B cell (primary cell): ENCODE measurements at regions not wholly inside any gene's neighbourhood (a gene's known extent, or its start where the extent isn't known, plus 50 kb on each side); places are given as distances from the start of the nearest gene placed in this dataset.

Experiments
- ATAC-seq: fragments of 200-7000 bp; cut with Tn5 transposase; one replicate; pipeline ENCODE4 v1.10.0; 2021; ENCODE audit warnings: low read depth, mild to moderate bottlenecking, moderate number of reproducible peaks, moderate library complexity
- CTCF ChIA-PET: fragments of 350-600 bp; sonication (Branson Sonifier 250); formaldehyde crosslinking; loops from one replicate; lab custom pipeline; 2021; ENCODE audit warnings: antibody characterized with exemption, inconsistent platforms; lab: Charles Lee
- POLR2A ChIA-PET: fragments of 350-600 bp; sonication (Branson Sonifier 250); formaldehyde crosslinking; loops from one replicate; lab custom pipeline; 2021; ENCODE audit warnings: antibody characterized with exemption; lab: Charles Lee
- DNase-seq: peaks from one replicate; pipeline ENCODE4 v3.0.0; 2013
- H2AFZ ChIP-seq: 2 replicates; pipeline ENCODE4 v1.6.1; 2012; ENCODE audit warnings: mild to moderate bottlenecking, low read depth, low read length; ENCODE audit not compliant: insufficient read depth, poor library complexity, severe bottlenecking
- H3K27ac ChIP-seq, 2 donors: 1 replicate in 1 of 2; 2 replicates in 1 of 2; pipeline ENCODE4 v1.5.1; 2012 to 2013; ENCODE audit warnings: low read length in 2 of 2, mild to moderate bottlenecking in 2 of 2, moderate library complexity in 1 of 2
- H3K27me3 ChIP-seq, 4 experiments: fragments of 200-600 bp in 1 of 4; sonication (generic) in 1 of 4; replicated peaks in 1 of 4; 1 replicate in 2 of 4; 2 replicates in 2 of 4; pipeline versions ENCODE4 v1.6.1 to v1.7.0; 2013 to 2016; ENCODE audit warnings: low read length in 3 of 4, mild to moderate bottlenecking in 2 of 4, mixed read lengths in 1 of 4, moderate library complexity in 1 of 4; ENCODE audit not compliant: insufficient read depth in 4 of 4, control insufficient read depth in 3 of 4; ENCODE audit errors: control extremely low read depth in 1 of 4
- H3K36me3 ChIP-seq, 2 experiments: replicated peaks in 1 of 2; 1 replicate in 1 of 2; 2 replicates in 1 of 2; pipeline versions ENCODE4 v1.6.1 to v1.7.1; 2013; ENCODE audit warnings: low read length in 1 of 2; ENCODE audit not compliant: insufficient read depth in 2 of 2, control insufficient read depth in 1 of 2; ENCODE audit errors: control extremely low read depth in 1 of 2, extremely low read depth in 1 of 2
- H3K4me1 ChIP-seq, 2 donors: fragments of 200-600 bp in 1 of 2; sonication (generic) in 1 of 2; 1 replicate in 1 of 2; 2 replicates in 1 of 2; pipeline versions ENCODE4 v1.5.1 to v1.6.1; 2013 to 2017; ENCODE audit warnings: low read length in 2 of 2; ENCODE audit not compliant: control insufficient read depth in 2 of 2, insufficient read depth in 2 of 2
- H3K4me2 ChIP-seq: replicated peaks from 2 replicates; pipeline ENCODE3; 2012; ENCODE audit warnings: mild to moderate bottlenecking, low read depth, low read length; ENCODE audit not compliant: poor library complexity, severe bottlenecking
- H3K4me3 ChIP-seq, 5 experiments: fragments of 200-600 bp in 1 of 5; sonication (generic) in 1 of 5; 1 replicate in 3 of 5; 2 replicates in 2 of 5; pipeline versions ENCODE4 v1.5.1 to v1.7.0; 2011 to 2016; ENCODE audit warnings: low read length in 4 of 5, mild to moderate bottlenecking in 4 of 5, low read depth in 2 of 5, control low read depth in 1 of 5, moderate library complexity in 1 of 5; ENCODE audit not compliant: insufficient read depth in 1 of 5; ENCODE audit errors: control extremely low read depth in 1 of 5, extremely low read depth in 1 of 5
- H3K79me2 ChIP-seq: fragments of 200-600 bp; sonication (generic); one replicate; pipeline ENCODE4 v1.6.0; 2016; ENCODE audit warnings: low read length; ENCODE audit not compliant: control insufficient read depth, insufficient read depth
- H3K9ac ChIP-seq: fragments of 200-600 bp; sonication (generic); 2 replicates; pipeline ENCODE4 v1.6.1; 2017; ENCODE audit warnings: mild to moderate bottlenecking, low read length, moderate library complexity
- H3K9me3 ChIP-seq, 3 donors: one replicate each; pipeline versions ENCODE4 v1.6.1 to v1.7.1; 2013; ENCODE audit warnings: low read length in 2 of 3; ENCODE audit not compliant: control insufficient read depth in 2 of 3, insufficient read depth in 1 of 3; ENCODE audit errors: control extremely low read depth in 1 of 3
- H4K20me1 ChIP-seq: 2 replicates; pipeline ENCODE4 v1.6.0; 2012; ENCODE audit warnings: mild to moderate bottlenecking, low read length; ENCODE audit not compliant: insufficient read depth, control insufficient read depth, poor library complexity, severe bottlenecking
- H3K27ac Mint-ChIP-seq: one replicate; pipeline ENCODE4 v1.8.0; 2021; ENCODE audit warnings: mixed read lengths
- H3K27me3 Mint-ChIP-seq: one replicate; pipeline ENCODE4 v1.8.0; 2021; ENCODE audit warnings: mixed read lengths
- H3K4me1 Mint-ChIP-seq: one replicate; pipeline ENCODE4 v1.8.0; 2021; ENCODE audit warnings: mixed read lengths
- H3K4me3 Mint-ChIP-seq: one replicate; pipeline ENCODE4 v1.8.0; 2021; ENCODE audit warnings: mixed read lengths
- H3K9me3 Mint-ChIP-seq: one replicate; pipeline ENCODE4 v1.8.0; 2022; ENCODE audit warnings: mixed read lengths; ENCODE audit not compliant: insufficient read depth
- EZH2 ChIP-seq: IDR thresholded peaks from 2 replicates; pipeline ENCODE4 v1.6.1; 2012; ENCODE audit warnings: borderline replicate concordance, low read depth, mild to moderate bottlenecking, moderate library complexity, low read length; ENCODE audit not compliant: insufficient read depth, poor library complexity, severe bottlenecking
- WGBS: methylation state at CpG from one replicate; pipeline ENCODE4 v1.1.5; 2013; ENCODE audit warnings: missing lambda C conversion rate; ENCODE audit not compliant: insufficient coverage; 5-methylcytosine and 5-hydroxymethylcytosine counted together
- intact Hi-C: fragments of 100-400 bp; cut with micrococcal nuclease; formaldehyde crosslinking; loops from one replicate; pipeline ENCODE4 v1.10.0; 2022
- TF ChIP-seq, protein P1 (sequence below): fragments of 200-600 bp; IDR thresholded peaks from one replicate; pipeline ENCODE4 v1.8.0; 2022; ENCODE audit warnings: antibody characterized with exemption, mild to moderate bottlenecking

DNA sequence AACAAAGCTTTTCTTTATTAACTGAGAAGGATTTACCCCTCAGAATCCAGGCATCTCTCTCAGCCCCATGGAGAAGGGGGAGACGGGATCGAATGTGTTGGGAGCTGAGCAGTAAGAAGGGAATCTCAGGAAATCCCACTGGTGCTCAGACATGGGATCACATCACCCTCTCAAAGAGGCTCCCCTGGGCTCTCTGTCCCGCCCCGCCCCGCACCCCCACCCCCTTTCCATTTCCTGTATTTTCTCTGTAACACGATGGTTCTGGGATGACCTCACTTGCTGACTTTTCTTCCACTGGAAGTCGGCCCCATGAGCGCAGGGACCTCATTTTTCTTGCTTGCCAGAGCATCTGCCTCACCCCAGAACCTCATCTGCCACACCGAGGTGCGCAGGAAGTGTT is 96.7 kb upstream of the SLC22A11 start:
- TF ChIP-seq, protein P1, sequence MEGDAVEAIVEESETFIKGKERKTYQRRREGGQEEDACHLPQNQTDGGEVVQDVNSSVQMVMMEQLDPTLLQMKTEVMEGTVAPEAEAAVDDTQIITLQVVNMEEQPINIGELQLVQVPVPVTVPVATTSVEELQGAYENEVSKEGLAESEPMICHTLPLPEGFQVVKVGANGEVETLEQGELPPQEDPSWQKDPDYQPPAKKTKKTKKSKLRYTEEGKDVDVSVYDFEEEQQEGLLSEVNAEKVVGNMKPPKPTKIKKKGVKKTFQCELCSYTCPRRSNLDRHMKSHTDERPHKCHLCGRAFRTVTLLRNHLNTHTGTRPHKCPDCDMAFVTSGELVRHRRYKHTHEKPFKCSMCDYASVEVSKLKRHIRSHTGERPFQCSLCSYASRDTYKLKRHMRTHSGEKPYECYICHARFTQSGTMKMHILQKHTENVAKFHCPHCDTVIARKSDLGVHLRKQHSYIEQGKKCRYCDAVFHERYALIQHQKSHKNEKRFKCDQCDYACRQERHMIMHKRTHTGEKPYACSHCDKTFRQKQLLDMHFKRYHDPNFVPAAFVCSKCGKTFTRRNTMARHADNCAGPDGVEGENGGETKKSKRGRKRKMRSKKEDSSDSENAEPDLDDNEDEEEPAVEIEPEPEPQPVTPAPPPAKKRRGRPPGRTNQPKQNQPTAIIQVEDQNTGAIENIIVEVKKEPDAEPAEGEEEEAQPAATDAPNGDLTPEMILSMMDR: no peak
- no peak for TF ChIP-seq EZH2
- no peak overlapping the region for H3K9ac ChIP-seq
- 47% methylated on average over 5 of the region's 10 CpGs for WGBS

DNA sequence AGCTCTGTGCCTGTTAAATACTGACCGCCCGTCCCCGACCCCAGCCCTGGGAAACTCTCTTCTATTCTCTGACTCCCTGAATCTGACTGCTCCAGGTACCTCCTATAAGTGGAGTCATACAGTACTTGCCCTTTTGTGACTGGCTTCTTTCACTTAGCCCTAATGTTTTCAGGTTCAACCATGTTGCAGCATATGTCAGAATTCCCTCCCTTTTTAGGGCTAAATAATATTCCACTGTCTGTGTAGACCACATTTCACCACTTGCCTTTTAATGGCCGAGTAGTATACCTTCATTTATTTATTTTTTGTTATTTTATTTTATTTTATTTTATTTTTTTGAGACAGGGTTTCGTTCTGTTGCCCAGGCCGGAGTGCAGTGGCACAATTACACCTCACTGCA is 96.1 kb upstream of the SLC22A11 start:
- ChIA-PET POLR2A (no interaction called here), CTCF (no interaction called here)
- Histone ChIP-seq H3K36me3 (no peaks in the 10 kb centered on the region), H3K4me1 (no peaks in the 10 kb centered on the region), H3K27ac (no peak overlapping the region), H2AFZ (no peak overlapping the region), H4K20me1 (no peaks in the 10 kb centered on the region), H3K27me3 (no peaks in the 10 kb centered on the region), H3K9me3 (peaks cover 0 to 3% (median 0%) of the 10 kb centered on the region in 3 donors), H3K79me2 (no peaks in the 10 kb centered on the region), H3K4me3 (no peak overlapping the region), H3K9ac (no peak overlapping the region), H3K4me2 (no peak overlapping the region)
- Mint-ChIP-seq H3K27me3 (peaks cover 4% of the 10 kb centered on the region), H3K4me1 (no peaks in the 10 kb centered on the region), H3K27ac (no peak overlapping the region), H3K4me3 (no peak overlapping the region), H3K9me3 (no peaks in the 10 kb centered on the region)
- 96% methylated on average over 3 of the region's 6 CpGs for WGBS
- no peak for ATAC-seq
- TF ChIP-seq EZH2: no peak
- TF ChIP-seq, protein P1: no peak
- no peak for DNase-seq
- intact Hi-C loops: no loop called here

More for the DNA sequence above, 96.7 kb upstream of the SLC22A11 start:
- Histone ChIP-seq H2AFZ (no peak overlapping the region), H3K4me1 (no peaks in the 10 kb centered on the region), H3K4me2 (no peak overlapping the region), H3K27me3 (no peaks in the 10 kb centered on the region), H3K27ac (no peak overlapping the region), H3K79me2 (no peaks in the 10 kb centered on the region), H3K9me3 (peaks cover 0 to 3% (median 0%) of the 10 kb centered on the region in 3 donors), H4K20me1 (no peaks in the 10 kb centered on the region), H3K36me3 (no peaks in the 10 kb centered on the region), H3K4me3 (no peak overlapping the region)
- Mint-ChIP-seq H3K27ac (no peak overlapping the region), H3K9me3 (no peaks in the 10 kb centered on the region), H3K4me1 (no peaks in the 10 kb centered on the region), H3K4me3 (no peak overlapping the region), H3K27me3 (peaks cover 4% of the 10 kb centered on the region)
- CTCF ChIA-PET: interaction anchor here (2.6 kb wide), 1 partner anchor 10 kb away, joined by 10 read pairs; no protein-coding TSS in a partner anchor
- DNase-seq: no peak
- no peak for ATAC-seq
- intact Hi-C loops: no loop called here
- POLR2A ChIA-PET: no interaction called here
